Suppressor macrophage treated with lipopolysaccharide for 1 hour (primary cell): ENCODE measurements at regions not wholly inside any gene's neighbourhood (a gene's known extent, or its start where the extent isn't known, plus 50 kb on each side); places are given as distances from the start of the nearest gene placed in this dataset.

Experiments used
- DNase-seq, 3 donors: peaks; one replicate each; pipeline ENCODE4 v3.0.0-alpha.2; 2020 to 2022

DNA sequence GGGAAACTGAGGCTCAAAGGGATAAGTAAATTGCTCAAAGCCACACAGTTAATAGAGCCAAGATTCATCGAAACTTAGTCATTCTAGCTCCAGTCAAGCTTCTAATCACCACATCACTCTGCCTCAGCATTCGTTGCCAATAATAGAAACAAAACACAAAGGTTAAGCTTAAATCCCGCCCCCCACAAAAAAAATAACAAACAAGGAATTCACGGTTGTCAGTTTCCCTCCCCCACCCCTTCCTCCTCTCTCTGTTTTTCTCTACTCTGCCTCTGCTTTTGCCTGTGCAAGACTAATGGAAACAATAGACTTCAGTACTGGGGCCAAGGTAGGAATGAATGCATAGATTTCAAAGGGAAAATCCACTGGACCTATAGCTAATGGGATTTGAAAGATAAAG, 70.7 kb upstream of the ZNF644 start:
- no peak for DNase-seq

GRCh38 chr1:91091812-91092211, 70.0 kb upstream of the ZNF644 start:
- DNase-seq: no peak

DNA sequence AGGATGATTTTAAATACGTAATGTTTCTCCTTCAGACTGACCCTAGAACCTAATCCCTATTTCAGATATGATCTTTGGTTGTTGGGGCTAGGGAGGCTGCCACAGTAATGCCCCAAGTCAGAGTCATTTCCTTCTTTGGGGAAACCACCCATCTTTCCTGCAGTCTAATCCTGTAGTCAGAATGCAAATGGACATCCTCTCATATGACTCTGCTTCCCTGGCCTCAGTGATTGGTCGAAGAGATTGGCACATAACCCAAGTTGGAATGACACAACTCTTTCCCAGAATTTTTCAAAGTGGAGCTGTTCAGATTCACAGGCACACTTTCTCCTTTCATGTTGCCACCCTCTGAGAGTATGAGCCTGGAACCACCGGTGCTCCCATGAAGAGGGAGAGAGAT, 58.8 kb upstream of the ZNF644 start:
- peak; percentile 56 to 81 (median 63) for DNase-seq

DNA sequence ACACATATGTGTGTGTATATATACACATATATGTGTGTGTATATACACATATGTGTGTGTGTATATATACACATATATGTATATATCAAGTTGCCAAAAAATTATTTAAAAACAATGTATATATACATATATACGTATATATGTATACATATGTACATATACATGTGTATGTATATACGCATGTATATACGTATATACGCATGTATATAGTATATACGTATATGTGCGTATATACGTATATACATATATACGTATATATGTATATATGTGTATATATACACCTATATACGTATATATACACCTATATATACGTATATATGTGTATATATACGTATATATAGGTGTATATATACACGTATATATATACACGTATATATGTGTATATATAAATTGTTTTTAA, 57.0 kb upstream of the ZNF644 start:
- DNase-seq: no peak

DNA sequence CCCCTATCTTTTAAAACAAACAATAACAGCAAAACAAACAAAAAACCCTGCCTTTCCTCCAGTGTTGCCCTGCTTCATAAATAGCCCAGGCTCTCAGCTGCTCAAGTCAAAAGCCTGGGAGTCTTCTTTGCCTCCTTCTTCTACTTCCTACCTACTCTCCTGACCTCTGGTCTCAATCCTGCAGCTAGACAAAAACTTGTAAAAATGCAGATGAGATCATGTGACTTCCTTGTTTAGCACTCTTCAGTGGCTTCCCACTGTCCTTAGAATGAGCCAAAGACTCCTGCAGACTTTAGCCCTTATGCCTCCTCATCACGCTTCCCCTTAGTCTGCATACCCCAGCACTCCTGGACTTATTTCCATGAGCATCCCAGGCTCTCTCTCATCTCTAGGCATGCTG, 55.0 kb upstream of the ZNF644 start:
- no peak for DNase-seq

GRCh38 chr1:91075233-91076135, 53.6 kb upstream of the ZNF644 start:
- DNase-seq: peak in 1 of 3 donors; percentile 10

- DNase-seq: no peak
Observed at GRCh38 chr1:91073299-91073698, 51.5 kb upstream of the ZNF644 start.

DNA sequence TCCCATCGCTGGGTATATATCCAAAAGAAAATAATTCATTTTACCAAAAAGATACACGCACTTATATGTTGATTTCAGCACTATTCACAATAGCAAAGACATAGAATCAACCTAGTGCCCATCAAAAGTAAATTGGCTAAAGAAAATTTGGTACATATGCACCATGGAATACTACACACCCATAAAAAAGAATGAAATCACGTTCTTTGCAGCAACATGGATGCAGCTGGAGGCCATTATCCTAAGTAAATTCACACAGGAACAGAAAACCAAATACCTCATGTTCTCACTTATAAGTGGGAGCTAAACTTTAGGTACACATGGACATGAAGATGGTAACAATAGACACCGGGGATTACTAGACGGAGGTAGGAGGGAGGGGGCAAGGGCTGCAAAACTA, 50.0 kb upstream of the ZNF644 start:
- no peak for DNase-seq
